ENCODE measurements at regions not wholly inside any gene's neighbourhood (a gene's known extent, or its start where the extent isn't known, plus 50 kb on each side); places are given as distances from the start of the nearest gene placed in this dataset.

GRCh38 chr7:124597509-124597908 lies 168.1 kb downstream of the GPR37 start:
- H3K36me3 Mint-ChIP-seq = no peaks in the 10 kb centered on the region
- Histone ChIP-seq H3K4me3 (no peak overlapping the region), H3K9me3 (ENCODE audit: low read depth) (no peaks in the 10 kb centered on the region), H3F3A (ENCODE audit: low read depth) (no peaks in the 10 kb centered on the region), H3K27ac (no peak overlapping the region), H4K20me1 (ENCODE audit: low read depth) (no peaks in the 10 kb centered on the region), H2AFZ (replicated peaks) (no peak overlapping the region), H3K4me1 (peaks cover 12% of the 10 kb centered on the region), H3K9ac (no peak overlapping the region), H3K27me3 (no peaks in the 10 kb centered on the region), H3K4me2 (no peak overlapping the region), H3K36me3 (no peaks in the 10 kb centered on the region), H3K79me2 (ENCODE audit: low read depth) (no peaks in the 10 kb centered on the region)
- H3K27me3 Mint-ChIP-seq (ENCODE audit: insufficient read depth, low read depth) = no peaks in the 10 kb centered on the region
- no peak overlapping the region for H3K4me3 Mint-ChIP-seq
- TF ChIP-seq EZH2phosphoT487 (IDR thresholded peaks at IDR 0.05) = no peak
- no peak for TF ChIP-seq CTCF (IDR thresholded peaks at IDR 0.05)
- TF ChIP-seq EZH2 (IDR thresholded peaks at IDR 0.05) = no peak
- peaks cover 3% of the 10 kb centered on the region for H3K4me1 Mint-ChIP-seq
- no peaks in the 10 kb centered on the region for H3K9me3 Mint-ChIP-seq
- no peak for DNase-seq (ENCODE audit: low spot score)
- H3K27ac Mint-ChIP-seq = no peak overlapping the region

GRCh38 chr7:124596881-124597280 lies 168.7 kb downstream of the GPR37 start:
- H3K4me3 ChIP-seq = no peak overlapping the region
- no peaks in the 10 kb centered on the region for H3K27me3 ChIP-seq
- no peaks in the 10 kb centered on the region for H3K9me3 ChIP-seq (ENCODE audit: low read depth)
- no peak overlapping the region for H3K9ac ChIP-seq
- TF ChIP-seq CTCF (IDR thresholded peaks at IDR 0.05) (no peak), EZH2 (IDR thresholded peaks at IDR 0.05) (no peak), EZH2phosphoT487 (IDR thresholded peaks at IDR 0.05) (no peak)
- Mint-ChIP-seq H3K36me3 (no peaks in the 10 kb centered on the region), H3K4me3 (no peak overlapping the region), H3K4me1 (peaks cover 3% of the 10 kb centered on the region), H3K27me3 (ENCODE audit: insufficient read depth, low read depth) (no peaks in the 10 kb centered on the region), H3K27ac (no peak overlapping the region), H3K9me3 (no peaks in the 10 kb centered on the region)
- H3K4me2 ChIP-seq = no peak overlapping the region
- H3K4me1 ChIP-seq = peaks cover 12% of the 10 kb centered on the region
- H2AFZ ChIP-seq (replicated peaks) = no peak overlapping the region
- no peaks in the 10 kb centered on the region for H3F3A ChIP-seq (ENCODE audit: low read depth)
- H3K27ac ChIP-seq = no peak overlapping the region
- no peaks in the 10 kb centered on the region for H3K79me2 ChIP-seq (ENCODE audit: low read depth)
- no peaks in the 10 kb centered on the region for H4K20me1 ChIP-seq (ENCODE audit: low read depth)
- no peak for DNase-seq (ENCODE audit: low spot score)
- H3K36me3 ChIP-seq = no peaks in the 10 kb centered on the region

DNA sequence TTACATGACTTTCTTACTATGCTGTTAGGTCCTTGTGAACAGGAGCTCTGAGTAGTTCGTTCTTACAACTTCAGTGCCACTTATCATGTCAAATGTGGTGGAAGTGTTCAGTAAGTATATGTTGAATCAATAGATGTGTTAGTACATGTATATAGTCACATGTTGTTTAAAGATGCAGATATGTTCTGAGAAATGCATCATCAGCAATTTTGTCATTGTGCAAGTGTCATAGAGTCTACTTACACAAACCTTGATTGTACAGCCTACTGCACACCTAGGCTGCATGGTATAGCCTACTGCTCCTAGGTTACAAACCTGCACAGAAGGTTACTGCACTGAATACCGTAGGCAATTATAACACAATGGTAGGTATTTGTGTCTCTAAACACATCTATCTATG lies 174.8 kb downstream of the GPR37 start:
- no peaks in the 10 kb centered on the region for H3K9me3 ChIP-seq (ENCODE audit: low read depth)
- no peak for TF ChIP-seq CTCF (IDR thresholded peaks at IDR 0.05)
- TF ChIP-seq EZH2phosphoT487 (IDR thresholded peaks at IDR 0.05) = no peak
- TF ChIP-seq EZH2 (IDR thresholded peaks at IDR 0.05) = no peak
- no peak overlapping the region for H2AFZ ChIP-seq (replicated peaks)
- no peaks in the 10 kb centered on the region for H3K36me3 ChIP-seq
- H3K9ac ChIP-seq = no peak overlapping the region
- Mint-ChIP-seq H3K36me3 (no peaks in the 10 kb centered on the region), H3K4me1 (peaks cover 3% of the 10 kb centered on the region), H3K27ac (no peak overlapping the region), H3K4me3 (no peak overlapping the region), H3K27me3 (ENCODE audit: insufficient read depth, low read depth) (peaks cover 3% of the 10 kb centered on the region), H3K9me3 (no peaks in the 10 kb centered on the region)
- H3K79me2 ChIP-seq (ENCODE audit: low read depth) = no peaks in the 10 kb centered on the region
- H3K4me1 ChIP-seq = peaks cover 7% of the 10 kb centered on the region
- no peak overlapping the region for H3K4me2 ChIP-seq
- no peak overlapping the region for H3K4me3 ChIP-seq
- H3K27me3 ChIP-seq = no peaks in the 10 kb centered on the region
- H4K20me1 ChIP-seq (ENCODE audit: low read depth) = no peaks in the 10 kb centered on the region
- DNase-seq (ENCODE audit: low spot score) = no peak
- no peaks in the 10 kb centered on the region for H3F3A ChIP-seq (ENCODE audit: low read depth)
- no peak overlapping the region for H3K27ac ChIP-seq

DNA sequence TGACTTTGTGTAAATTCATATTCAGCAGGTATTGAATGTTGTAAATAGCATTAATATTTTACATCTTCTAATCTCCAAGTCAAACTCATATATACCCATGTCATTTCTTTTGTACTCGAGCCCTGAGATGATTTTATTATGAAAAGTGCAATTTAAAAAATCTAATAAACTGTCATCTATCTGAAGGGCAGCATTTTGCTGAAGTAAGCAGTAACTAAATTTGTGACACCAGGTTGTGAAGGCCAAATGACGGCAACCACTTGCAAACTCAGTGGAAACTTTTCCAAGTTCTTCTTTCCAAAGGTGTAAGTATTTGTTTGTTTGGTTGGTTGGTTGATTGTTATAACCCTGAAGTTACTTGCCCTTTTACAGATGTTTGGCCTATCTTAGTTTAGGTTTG lies 188.3 kb downstream of the GPR37 start:
- Histone ChIP-seq H3K4me1 (no peaks in the 10 kb centered on the region), H3K4me3 (no peak overlapping the region), H3K9me3 (ENCODE audit: low read depth) (no peaks in the 10 kb centered on the region), H3K9ac (no peak overlapping the region), H3K27me3 (no peaks in the 10 kb centered on the region), H3K27ac (no peak overlapping the region), H3F3A (ENCODE audit: low read depth) (no peaks in the 10 kb centered on the region), H4K20me1 (ENCODE audit: low read depth) (no peaks in the 10 kb centered on the region), H3K36me3 (no peaks in the 10 kb centered on the region), H2AFZ (replicated peaks) (no peak overlapping the region), H3K4me2 (no peak overlapping the region), H3K79me2 (ENCODE audit: low read depth) (no peaks in the 10 kb centered on the region)
- Mint-ChIP-seq H3K27me3 (ENCODE audit: insufficient read depth, low read depth) (peaks cover 2% of the 10 kb centered on the region), H3K36me3 (no peaks in the 10 kb centered on the region), H3K4me3 (no peak overlapping the region), H3K4me1 (peaks cover 6% of the 10 kb centered on the region), H3K9me3 (no peaks in the 10 kb centered on the region), H3K27ac (no peak overlapping the region)
- TF ChIP-seq EZH2 (IDR thresholded peaks at IDR 0.05) (no peak), EZH2phosphoT487 (IDR thresholded peaks at IDR 0.05) (no peak), CTCF (IDR thresholded peaks at IDR 0.05) (no peak)
- DNase-seq (ENCODE audit: low spot score) = no peak
